Breast epithelium (tissue), 3 donors: ENCODE measurements at regions not wholly inside any gene's neighbourhood (a gene's known extent, or its start where the extent isn't known, plus 50 kb on each side); places are given as distances from the start of the nearest gene placed in this dataset.
"Not testable (repeated sequence)": the region's sequence is repeated elsewhere in the genome, so short reads cannot be mapped to it uniquely, and the experiment has no call there.

Experiments used
- CTCF ChIP-seq, 3 donors: fragments of 450-650 bp; IDR thresholded peaks; one replicate each; pipeline ENCODE4 v1.5.1; 2016 to 2017; ENCODE audit warnings: antibody characterized with exemption in 3 of 3, mild to moderate bottlenecking in 3 of 3, moderate library complexity in 3 of 3
- POLR2A ChIP-seq: fragments of 450-650 bp; IDR thresholded peaks from one replicate; pipeline ENCODE4 v1.6.1; 2016; ENCODE audit warnings: antibody characterized with exemption, mild to moderate bottlenecking, moderate library complexity

GRCh38 chr2:87677421-87677923 lies 70.4 kb upstream of the PLGLB2 start:
- TF ChIP-seq POLR2A; CTCF (IDR thresholded peaks at IDR 0.05): not testable (repeated sequence)
